ENCODE measurements at regions not wholly inside any gene's neighbourhood (a gene's known extent, or its start where the extent isn't known, plus 50 kb on each side); places are given as distances from the start of the nearest gene placed in this dataset.

DNA sequence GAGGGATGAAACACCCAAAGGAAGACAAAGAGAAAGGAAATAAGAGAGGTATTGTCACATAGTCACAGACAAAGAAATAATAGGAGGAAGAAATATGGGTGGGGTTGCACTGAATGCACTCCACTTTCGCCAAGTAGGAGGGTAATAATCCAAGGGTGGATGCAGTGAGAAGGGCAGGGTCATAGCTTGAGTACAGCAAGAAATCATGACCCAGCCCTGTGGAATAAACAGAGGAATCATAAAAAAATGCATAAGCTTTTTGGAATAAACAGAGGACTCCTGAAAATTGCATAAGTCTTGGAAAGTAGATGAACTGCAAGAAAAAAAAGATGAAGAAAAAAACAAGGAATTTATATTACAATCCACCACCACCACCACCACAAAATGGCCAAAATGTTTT, 53.1 kb upstream of the CD55 start:
- Histone ChIP-seq H3K36me3 (ENCODE audit: control insufficient read depth in 2 of 2, insufficient read depth in 2 of 2, low read length in 1 of 2) (no peaks in the 10 kb centered on the region), H4K20me1 (ENCODE audit: control insufficient read depth, insufficient read depth) (no peaks in the 10 kb centered on the region), H3K9me3 (replicated peaks; ENCODE audit: control insufficient read depth, insufficient read depth, low read length) (no peaks in the 10 kb centered on the region), H3K4me1 (ENCODE audit: control insufficient read depth, insufficient read depth, low read length) (no peaks in the 10 kb centered on the region), H3K27me3 (replicated peaks in 1 of 2; ENCODE audit: control insufficient read depth in 2 of 2, insufficient read depth in 2 of 2, low read length in 1 of 2) (no peaks in the 10 kb centered on the region; a peak in 1 of 4 replicates), H3K9ac (ENCODE audit: control insufficient read depth, insufficient read depth, low read length) (no peak overlapping the region), H2AFZ (ENCODE audit: control insufficient read depth, low read depth, low read length) (no peak overlapping the region), H3K27ac (ENCODE audit: control insufficient read depth, insufficient read depth) (no peak overlapping the region), H3K79me2 (ENCODE audit: control insufficient read depth, insufficient read depth, low read length) (no peaks in the 10 kb centered on the region), H3K4me3 (no peak overlapping the region), H3K4me2 (ENCODE audit: control insufficient read depth, insufficient read depth) (no peak overlapping the region)
- POLR2A ChIA-PET, result no interaction called here
- CTCF ChIA-PET, result no interaction called here
- 46% methylated on average over 1 of the region's 1 CpG for WGBS (ENCODE audit: insufficient coverage, insufficient replicate concordance, low lambda C conversion rate, missing lambda C conversion rate)
- FAIRE-seq (no peak), DNase-seq (ENCODE audit: low read depth, low spot score) (no peak), ATAC-seq (no peak)
- RAD21 ChIA-PET (ENCODE audit: unreplicated experiment), result no interaction called here
- in situ Hi-C loops (cut with MboI), result no loop called here
- SMC1A ChIA-PET (ENCODE audit: uncharacterized antibody, unreplicated experiment), result no interaction called here
- no TSS peak for BruUV-seq (replicated peaks)
- intact Hi-C loops (cut with micrococcal nuclease; ENCODE audit: unreplicated experiment), result no loop called here
- TF ChIP-seq, protein P1, sequence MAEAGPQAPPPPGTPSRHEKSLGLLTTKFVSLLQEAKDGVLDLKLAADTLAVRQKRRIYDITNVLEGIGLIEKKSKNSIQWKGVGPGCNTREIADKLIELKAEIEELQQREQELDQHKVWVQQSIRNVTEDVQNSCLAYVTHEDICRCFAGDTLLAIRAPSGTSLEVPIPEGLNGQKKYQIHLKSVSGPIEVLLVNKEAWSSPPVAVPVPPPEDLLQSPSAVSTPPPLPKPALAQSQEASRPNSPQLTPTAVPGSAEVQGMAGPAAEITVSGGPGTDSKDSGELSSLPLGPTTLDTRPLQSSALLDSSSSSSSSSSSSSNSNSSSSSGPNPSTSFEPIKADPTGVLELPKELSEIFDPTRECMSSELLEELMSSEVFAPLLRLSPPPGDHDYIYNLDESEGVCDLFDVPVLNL (IDR thresholded peaks at IDR 0.05; ENCODE audit: low read depth, low read length), result no peak
- TF ChIP-seq SMAD5 (IDR thresholded peaks at IDR 0.05; ENCODE audit: low read depth), result no peak
- TF ChIP-seq SIX5 (IDR thresholded peaks at IDR 0.05; ENCODE audit: low read depth, low read length, severe bottlenecking), result no peak
- TF ChIP-seq RAD21 (IDR thresholded peaks at IDR 0.05; ENCODE audit: insufficient read depth, low read depth, low read length), result no peak
- TF ChIP-seq YY1 (IDR thresholded peaks at IDR 0.05; ENCODE audit: low read depth, low read length), result no peak
- TF ChIP-seq, protein P2, sequence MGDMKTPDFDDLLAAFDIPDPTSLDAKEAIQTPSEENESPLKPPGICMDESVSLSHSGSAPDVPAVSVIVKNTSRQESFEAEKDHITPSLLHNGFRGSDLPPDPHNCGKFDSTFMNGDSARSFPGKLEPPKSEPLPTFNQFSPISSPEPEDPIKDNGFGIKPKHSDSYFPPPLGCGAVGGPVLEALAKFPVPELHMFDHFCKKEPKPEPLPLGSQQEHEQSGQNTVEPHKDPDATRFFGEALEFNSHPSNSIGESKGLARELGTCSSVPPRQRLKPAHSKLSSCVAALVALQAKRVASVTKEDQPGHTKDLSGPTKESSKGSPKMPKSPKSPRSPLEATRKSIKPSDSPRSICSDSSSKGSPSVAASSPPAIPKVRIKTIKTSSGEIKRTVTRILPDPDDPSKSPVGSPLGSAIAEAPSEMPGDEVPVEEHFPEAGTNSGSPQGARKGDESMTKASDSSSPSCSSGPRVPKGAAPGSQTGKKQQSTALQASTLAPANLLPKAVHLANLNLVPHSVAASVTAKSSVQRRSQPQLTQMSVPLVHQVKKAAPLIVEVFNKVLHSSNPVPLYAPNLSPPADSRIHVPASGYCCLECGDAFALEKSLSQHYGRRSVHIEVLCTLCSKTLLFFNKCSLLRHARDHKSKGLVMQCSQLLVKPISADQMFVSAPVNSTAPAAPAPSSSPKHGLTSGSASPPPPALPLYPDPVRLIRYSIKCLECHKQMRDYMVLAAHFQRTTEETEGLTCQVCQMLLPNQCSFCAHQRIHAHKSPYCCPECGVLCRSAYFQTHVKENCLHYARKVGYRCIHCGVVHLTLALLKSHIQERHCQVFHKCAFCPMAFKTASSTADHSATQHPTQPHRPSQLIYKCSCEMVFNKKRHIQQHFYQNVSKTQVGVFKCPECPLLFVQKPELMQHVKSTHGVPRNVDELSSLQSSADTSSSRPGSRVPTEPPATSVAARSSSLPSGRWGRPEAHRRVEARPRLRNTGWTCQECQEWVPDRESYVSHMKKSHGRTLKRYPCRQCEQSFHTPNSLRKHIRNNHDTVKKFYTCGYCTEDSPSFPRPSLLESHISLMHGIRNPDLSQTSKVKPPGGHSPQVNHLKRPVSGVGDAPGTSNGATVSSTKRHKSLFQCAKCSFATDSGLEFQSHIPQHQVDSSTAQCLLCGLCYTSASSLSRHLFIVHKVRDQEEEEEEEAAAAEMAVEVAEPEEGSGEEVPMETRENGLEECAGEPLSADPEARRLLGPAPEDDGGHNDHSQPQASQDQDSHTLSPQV (IDR thresholded peaks at IDR 0.05), result no peak
- no peak for TF ChIP-seq STAT1 (conservative IDR thresholded peaks at IDR 0.05)
- no peak for TF ChIP-seq BHLHE40 (IDR thresholded peaks at IDR 0.05; ENCODE audit: borderline replicate concordance in 1 of 2, low read depth in 2 of 2, low read length in 1 of 2)
- TF ChIP-seq, protein P3, sequence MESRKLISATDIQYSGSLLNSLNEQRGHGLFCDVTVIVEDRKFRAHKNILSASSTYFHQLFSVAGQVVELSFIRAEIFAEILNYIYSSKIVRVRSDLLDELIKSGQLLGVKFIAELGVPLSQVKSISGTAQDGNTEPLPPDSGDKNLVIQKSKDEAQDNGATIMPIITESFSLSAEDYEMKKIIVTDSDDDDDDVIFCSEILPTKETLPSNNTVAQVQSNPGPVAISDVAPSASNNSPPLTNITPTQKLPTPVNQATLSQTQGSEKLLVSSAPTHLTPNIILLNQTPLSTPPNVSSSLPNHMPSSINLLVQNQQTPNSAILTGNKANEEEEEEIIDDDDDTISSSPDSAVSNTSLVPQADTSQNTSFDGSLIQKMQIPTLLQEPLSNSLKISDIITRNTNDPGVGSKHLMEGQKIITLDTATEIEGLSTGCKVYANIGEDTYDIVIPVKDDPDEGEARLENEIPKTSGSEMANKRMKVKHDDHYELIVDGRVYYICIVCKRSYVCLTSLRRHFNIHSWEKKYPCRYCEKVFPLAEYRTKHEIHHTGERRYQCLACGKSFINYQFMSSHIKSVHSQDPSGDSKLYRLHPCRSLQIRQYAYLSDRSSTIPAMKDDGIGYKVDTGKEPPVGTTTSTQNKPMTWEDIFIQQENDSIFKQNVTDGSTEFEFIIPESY (IDR thresholded peaks at IDR 0.05), result no peak
- TF ChIP-seq EZH2 (IDR thresholded peaks at IDR 0.05; ENCODE audit: borderline replicate concordance, control insufficient read depth, low read depth, low read length), result no peak
- TF ChIP-seq CHD4 (IDR thresholded peaks at IDR 0.05), result no peak
- no peak for TF ChIP-seq PML (IDR thresholded peaks at IDR 0.05; ENCODE audit: low read length)
- TF ChIP-seq FOXK2 (IDR thresholded peaks at IDR 0.05), result no peak
- TF ChIP-seq SMAD1 (IDR thresholded peaks at IDR 0.05; ENCODE audit: low read depth, partially characterized antibody), result no peak
- no peak for TF ChIP-seq MYC (IDR thresholded peaks at IDR 0.05; ENCODE audit: insufficient read depth, insufficient read length, insufficient replicate concordance, low read length, severe bottlenecking)
- TF ChIP-seq, protein P4, sequence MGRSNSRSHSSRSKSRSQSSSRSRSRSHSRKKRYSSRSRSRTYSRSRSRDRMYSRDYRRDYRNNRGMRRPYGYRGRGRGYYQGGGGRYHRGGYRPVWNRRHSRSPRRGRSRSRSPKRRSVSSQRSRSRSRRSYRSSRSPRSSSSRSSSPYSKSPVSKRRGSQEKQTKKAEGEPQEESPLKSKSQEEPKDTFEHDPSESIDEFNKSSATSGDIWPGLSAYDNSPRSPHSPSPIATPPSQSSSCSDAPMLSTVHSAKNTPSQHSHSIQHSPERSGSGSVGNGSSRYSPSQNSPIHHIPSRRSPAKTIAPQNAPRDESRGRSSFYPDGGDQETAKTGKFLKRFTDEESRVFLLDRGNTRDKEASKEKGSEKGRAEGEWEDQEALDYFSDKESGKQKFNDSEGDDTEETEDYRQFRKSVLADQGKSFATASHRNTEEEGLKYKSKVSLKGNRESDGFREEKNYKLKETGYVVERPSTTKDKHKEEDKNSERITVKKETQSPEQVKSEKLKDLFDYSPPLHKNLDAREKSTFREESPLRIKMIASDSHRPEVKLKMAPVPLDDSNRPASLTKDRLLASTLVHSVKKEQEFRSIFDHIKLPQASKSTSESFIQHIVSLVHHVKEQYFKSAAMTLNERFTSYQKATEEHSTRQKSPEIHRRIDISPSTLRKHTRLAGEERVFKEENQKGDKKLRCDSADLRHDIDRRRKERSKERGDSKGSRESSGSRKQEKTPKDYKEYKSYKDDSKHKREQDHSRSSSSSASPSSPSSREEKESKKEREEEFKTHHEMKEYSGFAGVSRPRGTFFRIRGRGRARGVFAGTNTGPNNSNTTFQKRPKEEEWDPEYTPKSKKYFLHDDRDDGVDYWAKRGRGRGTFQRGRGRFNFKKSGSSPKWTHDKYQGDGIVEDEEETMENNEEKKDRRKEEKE (IDR thresholded peaks at IDR 0.05), result no peak

All from GM12878 (cell line).